Fibroblast of peridontal ligament (primary cell): ENCODE measurements at regions not wholly inside any gene's neighbourhood (a gene's known extent, or its start where the extent isn't known, plus 50 kb on each side); places are given as distances from the start of the nearest gene placed in this dataset.
"Not testable (repeated sequence)": the region's sequence is repeated elsewhere in the genome, so short reads cannot be mapped to it uniquely, and the experiment has no call there.

Experiments
- DNase-seq: peaks from one replicate; pipeline ENCODE4 v3.0.0-alpha.2; 2010; ENCODE audit errors: extremely low read depth

- no peak for DNase-seq
These were observed 245.4 kb upstream of the TFAP2D start for GRCh38 chr6:50467931-50468330.

GRCh38 chr6:50471041-50471440, 242.3 kb upstream of the TFAP2D start:
- DNase-seq, result no peak

DNA sequence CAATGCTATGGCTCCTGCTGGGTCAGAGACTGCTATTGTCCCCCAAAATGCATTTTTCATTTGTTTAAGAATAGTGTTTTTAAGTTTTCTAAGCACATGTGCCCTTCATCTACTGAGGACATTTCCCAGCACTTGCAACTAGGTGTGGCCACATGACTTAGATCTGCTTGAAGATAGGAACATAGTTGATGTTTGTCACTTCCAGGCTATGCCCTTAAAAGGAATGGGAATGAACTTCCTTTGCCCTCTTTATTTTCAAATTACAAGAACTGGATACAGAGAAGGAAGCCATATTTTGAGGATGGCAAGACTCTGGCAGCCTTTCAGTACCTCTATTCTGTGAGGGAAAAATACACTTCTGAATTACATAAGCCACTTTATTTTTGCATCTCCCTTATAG, 203.0 kb upstream of the TFAP2D start:
- no peak for DNase-seq

- DNase-seq, result no peak
These were observed 192.7 kb upstream of the TFAP2D start for GRCh38 chr6:50520326-50521266.

GRCh38 chr6:50524341-50524740, 189.0 kb upstream of the TFAP2D start:
- no peak for DNase-seq

GRCh38 chr6:50527985-50528384, 185.3 kb upstream of the TFAP2D start:
- no peak for DNase-seq

DNA sequence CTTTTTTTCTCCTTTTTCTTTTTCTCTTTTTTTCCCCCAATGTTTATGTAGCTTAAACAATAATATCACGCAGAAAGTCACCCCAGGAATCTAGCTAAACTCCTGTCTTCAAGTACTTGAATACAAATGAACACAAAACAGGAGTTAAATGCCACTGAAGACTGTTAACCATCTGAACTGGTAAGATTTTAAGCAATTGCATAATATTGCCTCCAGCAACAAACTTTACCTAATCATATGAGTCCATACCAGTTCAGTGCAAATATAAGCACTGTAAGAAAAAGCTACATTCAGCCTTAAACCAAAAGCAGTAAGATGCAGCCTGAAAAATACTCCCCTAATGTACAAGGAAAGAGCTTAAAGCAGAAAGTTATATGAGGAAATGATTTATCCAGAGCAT, 173.9 kb upstream of the TFAP2D start:
- no peak for DNase-seq

GRCh38 chr6:50541941-50542340, 171.4 kb upstream of the TFAP2D start:
- DNase-seq, result no peak

- no peak for DNase-seq
These were observed 169.7 kb upstream of the TFAP2D start for GRCh38 chr6:50543666-50544065.

GRCh38 chr6:50549026-50549425, 164.3 kb upstream of the TFAP2D start:
- no peak for DNase-seq

- no peak for DNase-seq
These were observed 163.9 kb upstream of the TFAP2D start for GRCh38 chr6:50549475-50549874.

DNA sequence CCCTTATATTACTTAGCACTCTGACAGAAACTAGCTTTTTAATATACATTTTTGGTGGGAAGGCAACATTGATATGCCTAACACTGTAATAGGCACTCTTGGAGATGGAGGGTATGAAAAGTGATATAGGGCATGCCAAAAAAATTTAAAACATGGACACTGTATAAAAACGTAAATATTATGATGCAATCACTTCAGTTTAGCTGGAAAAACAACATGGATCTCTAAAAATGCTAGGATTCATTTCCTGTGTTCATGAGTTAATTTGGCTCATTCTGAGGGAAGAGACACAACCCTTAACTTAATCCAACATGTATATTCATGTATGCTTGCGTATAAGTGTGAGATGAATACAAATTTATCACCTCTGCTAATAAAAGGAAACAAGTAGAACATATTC, 157.3 kb upstream of the TFAP2D start:
- DNase-seq, result no peak

DNA sequence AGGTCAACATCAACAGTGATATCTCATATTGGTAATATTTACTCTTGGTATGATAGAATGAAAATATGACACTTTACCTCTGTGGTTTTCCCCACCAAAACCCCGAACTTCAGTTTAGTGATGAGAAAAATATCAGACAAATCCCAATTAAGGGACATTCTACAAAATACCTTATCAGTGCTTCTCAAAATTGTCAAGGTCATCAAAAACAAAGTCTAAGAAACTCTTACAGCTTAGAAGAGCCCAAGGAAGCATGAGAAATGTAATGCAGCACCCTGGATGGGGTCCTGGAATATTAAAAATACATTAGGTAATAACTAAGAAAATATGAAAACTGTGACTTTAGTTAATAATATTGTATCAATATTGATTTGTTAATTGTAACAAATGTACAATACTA, 148.3 kb upstream of the TFAP2D start:
- DNase-seq, result no peak

DNA sequence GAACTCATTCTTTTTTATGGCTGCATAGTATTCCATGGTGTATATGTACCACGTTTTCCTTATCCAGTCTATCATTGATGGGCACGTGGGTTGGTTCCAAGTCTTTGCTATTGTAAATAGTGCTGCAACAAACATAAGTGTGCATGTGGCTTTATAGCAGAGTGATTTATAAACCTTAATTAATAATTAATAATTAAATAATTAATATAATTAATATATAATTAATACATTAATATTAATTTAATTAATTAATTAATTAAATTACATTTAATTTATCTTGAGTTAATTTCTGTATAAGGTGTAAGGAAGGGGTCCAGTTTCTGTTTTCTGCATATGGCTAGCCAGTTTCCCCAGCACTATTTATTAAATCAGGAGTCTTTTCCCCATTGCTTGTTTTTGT, 142.1 kb upstream of the TFAP2D start:
- not testable (repeated sequence) for DNase-seq

GRCh38 chr6:50585441-50586330, 127.6 kb upstream of the TFAP2D start:
- no peak for DNase-seq

DNA sequence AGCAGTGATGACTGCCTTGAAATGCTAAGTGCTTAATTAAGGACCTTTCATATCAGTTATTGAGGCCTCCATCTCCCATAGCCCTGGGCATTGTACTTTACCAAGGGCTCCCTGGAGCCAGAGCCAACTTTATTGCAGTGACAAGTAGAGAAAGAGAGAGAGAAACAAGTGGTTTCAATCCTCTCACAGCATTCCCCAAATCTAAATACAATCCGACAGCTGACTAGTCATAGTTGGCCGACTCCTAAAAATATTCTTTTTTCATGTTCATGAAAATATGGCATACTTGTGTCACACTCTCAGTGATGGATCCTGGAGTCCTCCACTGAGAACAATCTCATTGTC, 127.0 kb upstream of the TFAP2D start:
- no peak for DNase-seq

GRCh38 chr6:50589751-50590470, 123.4 kb upstream of the TFAP2D start:
- no peak for DNase-seq

GRCh38 chr6:50591135-50591534, 122.2 kb upstream of the TFAP2D start:
- DNase-seq, result no peak

- no peak for DNase-seq
These were observed 113.0 kb upstream of the TFAP2D start for GRCh38 chr6:50600280-50600679.

GRCh38 chr6:50602292-50602691, 111.0 kb upstream of the TFAP2D start:
- peak; percentile 35 for DNase-seq

DNA sequence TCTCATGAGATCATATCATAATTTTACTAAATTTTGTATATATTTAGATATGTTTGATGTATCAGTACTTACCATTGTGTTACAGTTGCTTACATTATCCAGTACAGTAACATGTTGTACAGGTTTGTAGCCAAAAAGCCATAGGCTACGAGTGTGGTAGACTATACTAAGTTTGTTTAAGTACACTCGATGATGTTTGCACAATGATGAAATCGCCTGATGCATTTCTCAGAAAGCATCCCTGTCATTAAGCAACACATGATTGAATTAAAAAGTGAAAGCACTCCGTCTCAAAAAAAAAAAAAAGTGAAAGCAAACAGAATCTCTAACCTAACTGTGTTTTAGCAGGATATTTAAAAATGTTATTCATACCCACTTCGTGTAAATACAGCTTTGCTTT, 104.9 kb upstream of the TFAP2D start:
- no peak for DNase-seq

GRCh38 chr6:50610562-50610961, 102.8 kb upstream of the TFAP2D start:
- DNase-seq, result no peak
